Mesenchymal stem cell (in vitro differentiated cells and primary cell): ENCODE measurements at regions not wholly inside any gene's neighbourhood (a gene's known extent, or its start where the extent isn't known, plus 50 kb on each side); places are given as distances from the start of the nearest gene placed in this dataset.

ENCODE experiments used
- DNase-seq: peaks from one replicate; pipeline ENCODE4 v3.0.0-alpha.2; 2013
- H2AFZ ChIP-seq: one replicate; pipeline ENCODE4 v1.6.1; 2013; ENCODE audit warnings: low read depth, mild to moderate bottlenecking, control low read depth, inconsistent platforms, low read length, moderate library complexity
- H2AK5ac ChIP-seq: 2 replicates; pipeline ENCODE4 v1.6.1; 2013; ENCODE audit warnings: low read length, moderate library complexity, mild to moderate bottlenecking, inconsistent platforms; ENCODE audit not compliant: severe bottlenecking
- H2BK120ac ChIP-seq: one replicate; pipeline ENCODE4 v1.6.1; 2013; ENCODE audit warnings: low read depth, mild to moderate bottlenecking, inconsistent platforms, low read length, moderate library complexity
- H2BK12ac ChIP-seq, 2 experiments: one replicate each; pipeline ENCODE4 v1.6.1; 2013; ENCODE audit warnings: inconsistent platforms in 2 of 2, low read length in 2 of 2, mild to moderate bottlenecking in 2 of 2, moderate library complexity in 2 of 2, control low read depth in 1 of 2
- H2BK15ac ChIP-seq: one replicate; pipeline ENCODE4 v1.6.1; 2013; ENCODE audit warnings: mild to moderate bottlenecking, low read depth, inconsistent platforms; ENCODE audit not compliant: poor library complexity, severe bottlenecking
- H2BK5ac ChIP-seq: 2 replicates; pipeline ENCODE4 v1.6.1; 2013; ENCODE audit warnings: low read depth, mild to moderate bottlenecking, low read length, control low read depth, inconsistent platforms; ENCODE audit not compliant: poor library complexity, severe bottlenecking
- H3K14ac ChIP-seq, 2 experiments: one replicate each; pipeline ENCODE4 v1.6.1; 2013; ENCODE audit warnings: inconsistent platforms in 2 of 2, low read length in 2 of 2, control low read depth in 1 of 2, mild to moderate bottlenecking in 1 of 2, moderate library complexity in 1 of 2
- H3K18ac ChIP-seq, 2 experiments: one replicate each; pipeline ENCODE4 v1.6.1; 2013; ENCODE audit warnings: inconsistent platforms in 2 of 2, low read length in 2 of 2, control low read depth in 1 of 2, low read depth in 1 of 2, mild to moderate bottlenecking in 1 of 2
- H3K23ac ChIP-seq, 2 experiments: one replicate each; pipeline ENCODE4 v1.6.1; 2013; ENCODE audit warnings: inconsistent platforms in 2 of 2, low read length in 2 of 2, mild to moderate bottlenecking in 2 of 2, moderate library complexity in 2 of 2, control low read depth in 1 of 2
- H3K27ac ChIP-seq: 2 replicates; pipeline ENCODE4 v1.5.1; 2013; ENCODE audit warnings: mild to moderate bottlenecking, moderate library complexity, low read length, control low read depth, inconsistent platforms; ENCODE audit not compliant: poor library complexity, severe bottlenecking
- H3K27me3 ChIP-seq, 2 experiments: 2 replicates each; pipeline versions ENCODE4 v1.6.1 to v1.7.0; 2013; ENCODE audit warnings: low read length in 2 of 2, mild to moderate bottlenecking in 2 of 2, moderate library complexity in 2 of 2, control low read depth in 1 of 2, inconsistent platforms in 1 of 2; ENCODE audit not compliant: control insufficient read depth in 1 of 2, insufficient read depth in 1 of 2
- H3K36me3 ChIP-seq, 2 experiments: 2 replicates each; pipeline versions ENCODE4 v1.6.1 to v1.7.0; 2013; ENCODE audit warnings: low read length in 2 of 2, control low read depth in 1 of 2, inconsistent platforms in 1 of 2, low read depth in 1 of 2, mild to moderate bottlenecking in 1 of 2; ENCODE audit not compliant: insufficient read depth in 2 of 2, control insufficient read depth in 1 of 2
- H3K4ac ChIP-seq, 2 experiments: one replicate each; pipeline ENCODE4 v1.6.1; 2013; ENCODE audit warnings: inconsistent platforms in 2 of 2, low read length in 2 of 2, mild to moderate bottlenecking in 2 of 2, moderate library complexity in 2 of 2, control low read depth in 1 of 2, low read depth in 1 of 2
- H3K4me1 ChIP-seq: 2 replicates; pipeline ENCODE4 v1.6.1; 2013; ENCODE audit warnings: low read depth, low read length, control low read depth; ENCODE audit not compliant: control insufficient read depth, insufficient read depth
- H3K4me2 ChIP-seq: 2 replicates; pipeline ENCODE4 v1.6.1; 2013; ENCODE audit warnings: low read length, mild to moderate bottlenecking, inconsistent platforms; ENCODE audit not compliant: poor library complexity, severe bottlenecking
- H3K4me3 ChIP-seq, 2 experiments: 2 replicates each; pipeline versions ENCODE4 v1.5.1 to v1.7.0; 2013; ENCODE audit warnings: low read length in 2 of 2, mild to moderate bottlenecking in 2 of 2, control low read depth in 1 of 2, low read depth in 1 of 2; ENCODE audit not compliant: insufficient read depth in 1 of 2
- H3K79me1 ChIP-seq: replicated peaks from 2 replicates; pipeline ENCODE4 v1.6.1; 2013; ENCODE audit warnings: mild to moderate bottlenecking, control low read depth, low read length, inconsistent platforms; ENCODE audit not compliant: poor library complexity, severe bottlenecking
- H3K9ac ChIP-seq: 2 replicates; pipeline ENCODE4 v1.7.0; 2013; ENCODE audit warnings: mild to moderate bottlenecking, low read length, moderate library complexity
- H3K9me3 ChIP-seq: 2 replicates; pipeline ENCODE4 v1.7.0; 2013; ENCODE audit warnings: mild to moderate bottlenecking, low read length; ENCODE audit not compliant: control insufficient read depth
- H4K8ac ChIP-seq: one replicate; pipeline ENCODE4 v1.6.1; 2013; ENCODE audit warnings: inconsistent platforms, mild to moderate bottlenecking, low read length, moderate library complexity
- H4K91ac ChIP-seq: one replicate; pipeline ENCODE4 v1.6.1; 2013; ENCODE audit warnings: mild to moderate bottlenecking, low read length, inconsistent platforms
- WGBS: methylation state at CpG from one replicate; pipeline ENCODE4 v1.1.7; 2013; ENCODE audit warnings: mixed read lengths; 5-methylcytosine and 5-hydroxymethylcytosine counted together

DNA sequence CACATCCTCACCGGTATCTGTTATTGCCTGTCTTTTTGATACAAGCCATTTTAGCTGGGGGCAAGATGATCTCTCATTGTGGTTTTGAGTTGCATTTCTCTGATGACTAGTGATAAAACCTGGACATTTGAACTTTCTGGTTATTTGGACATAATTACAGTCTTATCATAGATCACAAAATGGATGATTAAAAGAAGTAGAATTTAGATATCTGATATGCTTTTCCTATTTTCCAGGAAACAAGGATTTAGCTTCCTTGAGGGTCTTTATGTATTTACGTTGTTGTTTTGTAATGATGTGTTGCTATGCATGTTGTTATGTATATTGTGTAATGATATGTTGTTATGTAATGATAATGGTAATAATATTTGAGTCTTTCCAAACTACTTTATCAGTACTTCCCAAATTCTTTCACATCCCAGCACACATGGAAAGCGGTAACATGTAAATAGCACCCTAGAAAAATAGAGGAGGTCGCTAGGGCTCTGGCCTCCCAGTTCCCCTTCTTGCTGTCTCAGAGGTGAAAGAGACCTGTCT lies 53.8 kb downstream of the GJD2 start:
- Histone ChIP-seq H3K27me3 (peaks cover 40 to 57% of the 10 kb centered on the region in 2 experiments), H3K4ac (no peak overlapping the region), H2BK5ac (no peak overlapping the region), H2AK5ac (no peak overlapping the region), H4K8ac (no peak overlapping the region), H3K27ac (no peak overlapping the region), H4K91ac (no peak overlapping the region), H2BK15ac (no peak overlapping the region), H3K9ac (no peak overlapping the region), H3K4me1 (peaks cover 5% of the 10 kb centered on the region), H3K4me3 (no peak overlapping the region), H2AFZ (peak overlapping the region; percentile 36), H3K18ac (no peak overlapping the region), H3K79me1 (no peaks in the 10 kb centered on the region), H3K23ac (no peak overlapping the region), H2BK120ac (no peak overlapping the region), H3K36me3 (no peaks in the 10 kb centered on the region), H2BK12ac (no peak overlapping the region), H3K14ac (no peak overlapping the region), H3K9me3 (no peaks in the 10 kb centered on the region), H3K4me2 (no peak overlapping the region)
- no peak for DNase-seq
- 82% methylated on average over 4 of the region's 4 CpGs for WGBS

DNA sequence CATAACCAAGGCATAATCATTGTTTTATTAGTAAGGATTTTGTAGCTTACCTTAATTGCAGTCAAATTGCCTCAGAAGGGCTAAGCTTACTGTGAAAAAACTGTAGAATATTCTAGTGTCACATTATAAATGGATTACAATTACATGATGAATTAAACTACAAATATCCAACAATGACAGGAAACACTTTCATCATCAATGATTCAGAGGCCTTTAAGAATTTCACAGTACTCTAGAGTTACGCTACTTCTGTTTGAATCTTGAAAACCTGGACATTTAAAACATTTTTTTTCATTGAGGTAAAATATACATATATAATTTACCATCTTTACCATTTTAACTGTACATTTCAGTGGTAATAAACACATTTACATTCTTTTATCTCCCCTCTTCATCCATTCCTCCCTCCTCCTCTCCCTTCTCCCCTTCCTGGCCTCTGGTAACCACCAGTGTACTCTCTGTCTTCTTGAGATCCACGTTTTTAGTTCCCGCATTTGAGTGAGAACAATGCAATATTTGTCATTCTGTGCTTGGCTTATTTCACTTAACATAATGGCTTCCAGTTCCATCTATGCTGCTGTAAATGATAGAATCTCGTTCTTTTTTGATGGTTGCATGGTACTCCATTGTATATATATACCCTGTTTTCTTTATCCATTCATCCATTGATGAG lies 54.7 kb downstream of the GJD2 start:
- H3K4me1 ChIP-seq = peaks cover 5% of the 10 kb centered on the region

DNA sequence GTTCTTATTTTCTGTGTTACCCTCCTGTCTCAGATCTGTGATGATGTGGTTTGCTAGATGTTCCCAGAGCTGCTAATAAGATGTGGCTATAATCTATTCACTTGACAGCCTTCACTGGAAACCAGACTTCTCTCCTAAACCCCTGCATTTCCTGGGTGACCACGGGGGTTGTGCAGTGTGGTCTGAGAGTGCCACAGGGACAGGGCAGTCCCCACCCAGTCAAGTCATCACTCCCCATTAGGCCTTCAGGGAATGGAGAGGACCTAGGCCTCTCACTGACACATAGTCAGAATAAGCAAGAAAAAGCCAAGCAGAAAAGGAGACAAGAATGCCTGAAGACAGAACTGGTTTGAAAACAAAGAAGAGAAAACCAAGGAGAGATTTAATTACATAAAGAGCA lies 58.3 kb downstream of the GJD2 start:
- no peak overlapping the region for H2AK5ac ChIP-seq
- H3K9ac ChIP-seq = no peak overlapping the region
- H4K8ac ChIP-seq = no peak overlapping the region
- no peaks in the 10 kb centered on the region for H3K9me3 ChIP-seq
- H3K23ac ChIP-seq = no peak overlapping the region
- peaks cover 2% of the 10 kb centered on the region for H3K4me1 ChIP-seq
- no peak overlapping the region for H2AFZ ChIP-seq
- no peak overlapping the region for H3K4me2 ChIP-seq
- H2BK12ac ChIP-seq = no peak overlapping the region
- 72% methylated on average over 1 of the region's 1 CpG for WGBS
- no peak for DNase-seq
- peaks cover 20 to 21% of the 10 kb centered on the region in 2 experiments for H3K27me3 ChIP-seq
- no peak overlapping the region for H2BK5ac ChIP-seq
- no peak overlapping the region for H2BK15ac ChIP-seq
- H3K14ac ChIP-seq = no peak overlapping the region
- no peak overlapping the region for H3K4ac ChIP-seq
- no peaks in the 10 kb centered on the region for H3K36me3 ChIP-seq
- no peak overlapping the region for H3K27ac ChIP-seq
- H3K79me1 ChIP-seq = no peaks in the 10 kb centered on the region
- no peak overlapping the region for H3K18ac ChIP-seq
- no peak overlapping the region for H3K4me3 ChIP-seq
- no peak overlapping the region for H2BK120ac ChIP-seq
- no peak overlapping the region for H4K91ac ChIP-seq

More for the DNA sequence above, 54.7 kb downstream of the GJD2 start:
- 50% methylated on average over 1 of the region's 4 CpGs for WGBS
- Histone ChIP-seq H2BK5ac (no peak overlapping the region), H3K4me3 (no peak overlapping the region), H3K9me3 (no peaks in the 10 kb centered on the region), H2BK120ac (no peak overlapping the region), H3K9ac (no peak overlapping the region), H3K14ac (no peak overlapping the region), H3K79me1 (no peaks in the 10 kb centered on the region), H3K18ac (no peak overlapping the region), H3K36me3 (no peaks in the 10 kb centered on the region), H4K8ac (no peak overlapping the region), H2AK5ac (no peak overlapping the region), H3K4ac (no peak overlapping the region), H3K23ac (no peak overlapping the region), H4K91ac (no peak overlapping the region), H3K4me2 (no peak overlapping the region), H2BK12ac (no peak overlapping the region), H3K27ac (no peak overlapping the region), H2AFZ (no peak overlapping the region), H3K27me3 (peaks cover 32 to 48% of the 10 kb centered on the region in 2 experiments), H2BK15ac (no peak overlapping the region)
- no peak for DNase-seq

DNA sequence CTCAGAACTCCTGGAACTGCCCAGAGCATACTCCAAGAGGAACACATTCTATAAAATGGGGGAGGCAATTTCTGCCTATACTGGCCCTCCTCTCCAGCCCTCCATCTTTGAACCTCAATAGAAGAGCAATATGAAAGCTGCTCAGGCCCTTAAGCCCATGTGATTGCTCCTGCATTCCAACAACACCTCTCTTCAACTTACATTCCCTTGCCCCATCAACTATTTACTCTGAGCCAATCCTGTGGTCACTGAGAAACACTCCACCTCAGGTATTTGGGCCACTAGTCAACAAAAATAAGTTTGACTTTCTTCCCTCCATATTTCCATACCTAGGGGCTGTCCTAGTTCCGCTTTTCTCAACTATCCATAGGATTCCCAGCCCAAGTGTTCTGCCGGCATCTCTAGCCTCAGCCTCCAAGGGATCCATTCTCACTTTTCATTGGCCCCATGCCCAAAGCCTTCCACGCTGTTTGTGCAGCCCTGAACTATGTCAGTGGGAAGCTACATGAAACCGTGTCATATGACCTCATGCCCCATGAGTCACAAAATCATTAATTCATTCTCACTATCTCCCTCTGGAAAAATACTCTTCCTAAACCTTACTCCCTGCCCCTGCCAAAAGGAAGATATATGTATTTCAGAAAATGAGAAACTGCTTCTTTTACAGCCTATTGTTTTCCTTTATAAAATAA lies 61.6 kb downstream of the GJD2 start:
- no peak overlapping the region for H3K9ac ChIP-seq
- WGBS = 90% methylated on average over 4 of the region's 4 CpGs
- H3K4me2 ChIP-seq = no peak overlapping the region
- no peak overlapping the region for H4K91ac ChIP-seq
- H3K27ac ChIP-seq = no peak overlapping the region
- H3K4me3 ChIP-seq = no peak overlapping the region
- H3K4me1 ChIP-seq = no peaks in the 10 kb centered on the region
- H3K79me1 ChIP-seq = no peaks in the 10 kb centered on the region
- no peak overlapping the region for H3K4ac ChIP-seq
- no peaks in the 10 kb centered on the region for H3K36me3 ChIP-seq
- no peak overlapping the region for H3K23ac ChIP-seq
- peaks cover 13 to 16% of the 10 kb centered on the region in 2 experiments for H3K27me3 ChIP-seq
- no peak overlapping the region for H2AFZ ChIP-seq
- H2BK5ac ChIP-seq = no peak overlapping the region
- no peak overlapping the region for H2BK12ac ChIP-seq
- no peak overlapping the region for H2BK15ac ChIP-seq
- H4K8ac ChIP-seq = no peak overlapping the region
- H3K9me3 ChIP-seq = peaks cover 11% of the 10 kb centered on the region
- no peak overlapping the region for H3K18ac ChIP-seq
- no peak overlapping the region for H3K14ac ChIP-seq
- H2AK5ac ChIP-seq = no peak overlapping the region
- no peak for DNase-seq
- H2BK120ac ChIP-seq = no peak overlapping the region
